ENCODE measurements at regions not wholly inside any gene's neighbourhood (a gene's known extent, or its start where the extent isn't known, plus 50 kb on each side); places are given as distances from the start of the nearest gene placed in this dataset.

DNA sequence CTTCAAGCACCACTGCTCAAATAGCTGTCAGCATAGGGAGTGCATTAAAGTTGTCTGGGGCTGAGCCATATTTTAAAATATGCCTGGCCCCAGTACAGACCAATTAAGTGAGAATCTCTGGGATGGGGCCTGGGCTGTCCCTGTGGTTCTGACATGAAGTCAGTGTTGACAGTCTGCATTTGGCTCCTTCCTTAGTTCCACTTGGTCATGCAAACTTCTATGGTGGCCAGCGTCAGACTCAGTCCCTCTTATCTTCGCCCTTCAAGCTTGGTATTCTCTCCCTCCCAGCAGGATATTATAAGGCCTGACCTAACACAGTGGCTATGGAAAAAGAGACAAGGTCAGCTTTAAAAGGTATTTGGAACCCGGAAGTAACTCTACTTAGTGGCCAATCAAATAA lies 177.2 kb downstream of the PMP22 start:
- no peak for TF ChIP-seq POLR2A (IDR thresholded peaks at IDR 0.05)
- no peak for TF ChIP-seq CTCF (IDR thresholded peaks at IDR 0.05)

All from breast epithelium (tissue), 3 donors.